ENCODE measurements at regions not wholly inside any gene's neighbourhood (a gene's known extent, or its start where the extent isn't known, plus 50 kb on each side); places are given as distances from the start of the nearest gene placed in this dataset.

DNA sequence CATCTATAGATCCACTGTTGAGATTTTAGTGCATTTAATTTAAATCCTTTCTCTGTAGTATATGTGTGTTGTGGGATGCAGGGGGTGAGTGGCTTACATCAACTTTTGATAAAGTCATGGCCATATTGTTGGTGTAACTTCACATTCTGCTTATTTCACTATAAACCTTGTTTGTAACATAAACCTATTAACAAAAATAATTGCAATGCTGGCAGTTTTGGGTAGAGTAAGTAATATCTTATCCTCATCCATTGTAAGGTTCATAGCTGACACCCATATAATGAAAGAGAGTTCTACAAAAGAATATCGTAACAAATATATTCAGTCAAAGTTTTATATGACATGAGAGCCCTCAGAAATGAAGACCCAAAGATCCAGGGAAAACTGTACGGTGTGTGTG lies 601.7 kb upstream of the ANO3 start:
- no peaks in the 10 kb centered on the region for H3K9me2 ChIP-seq (ENCODE audit: insufficient read depth, low read length)
- DNase-seq (ENCODE audit: low spot score) = no peak
- no peak overlapping the region for H3K4me3 ChIP-seq (ENCODE audit: low read depth, low read length, poor library complexity, severe bottlenecking)
- no peaks in the 10 kb centered on the region for H3K4me1 ChIP-seq (ENCODE audit: insufficient read depth, low read length, poor library complexity, severe bottlenecking)
- no peaks in the 10 kb centered on the region for H3K9me3 ChIP-seq (ENCODE audit: low read length)
- TF ChIP-seq, protein P1, sequence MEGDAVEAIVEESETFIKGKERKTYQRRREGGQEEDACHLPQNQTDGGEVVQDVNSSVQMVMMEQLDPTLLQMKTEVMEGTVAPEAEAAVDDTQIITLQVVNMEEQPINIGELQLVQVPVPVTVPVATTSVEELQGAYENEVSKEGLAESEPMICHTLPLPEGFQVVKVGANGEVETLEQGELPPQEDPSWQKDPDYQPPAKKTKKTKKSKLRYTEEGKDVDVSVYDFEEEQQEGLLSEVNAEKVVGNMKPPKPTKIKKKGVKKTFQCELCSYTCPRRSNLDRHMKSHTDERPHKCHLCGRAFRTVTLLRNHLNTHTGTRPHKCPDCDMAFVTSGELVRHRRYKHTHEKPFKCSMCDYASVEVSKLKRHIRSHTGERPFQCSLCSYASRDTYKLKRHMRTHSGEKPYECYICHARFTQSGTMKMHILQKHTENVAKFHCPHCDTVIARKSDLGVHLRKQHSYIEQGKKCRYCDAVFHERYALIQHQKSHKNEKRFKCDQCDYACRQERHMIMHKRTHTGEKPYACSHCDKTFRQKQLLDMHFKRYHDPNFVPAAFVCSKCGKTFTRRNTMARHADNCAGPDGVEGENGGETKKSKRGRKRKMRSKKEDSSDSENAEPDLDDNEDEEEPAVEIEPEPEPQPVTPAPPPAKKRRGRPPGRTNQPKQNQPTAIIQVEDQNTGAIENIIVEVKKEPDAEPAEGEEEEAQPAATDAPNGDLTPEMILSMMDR (conservative IDR thresholded peaks at IDR 0.05; ENCODE audit: low read length) = no peak
- TF ChIP-seq EZH2phosphoT487 (IDR thresholded peaks at IDR 0.05; ENCODE audit: borderline replicate concordance, low read depth, low read length) = no peak
- no peaks in the 10 kb centered on the region for H3K79me2 ChIP-seq (ENCODE audit: insufficient read depth, low read depth, low read length)
- intact Hi-C loops (cut with micrococcal nuclease; ENCODE audit: unreplicated experiment) = no loop called here
- H3K36me3 ChIP-seq (ENCODE audit: insufficient read depth, low read length) = no peaks in the 10 kb centered on the region
- CTCF ChIA-PET (ENCODE audit: unreplicated experiment) = no interaction called here
- no peak overlapping the region for H3K27ac ChIP-seq (ENCODE audit: low read depth, low read length, poor library complexity, severe bottlenecking)
- H3K4me2 ChIP-seq (ENCODE audit: low read length) = no peak overlapping the region
- BruUV-seq (replicated peaks) = no TSS peak
- no peak overlapping the region for H2AFZ ChIP-seq (ENCODE audit: low read length)
- POLR2A ChIA-PET = no interaction called here
- H4K20me1 ChIP-seq (ENCODE audit: insufficient read depth, low read length) = no peaks in the 10 kb centered on the region

DNA sequence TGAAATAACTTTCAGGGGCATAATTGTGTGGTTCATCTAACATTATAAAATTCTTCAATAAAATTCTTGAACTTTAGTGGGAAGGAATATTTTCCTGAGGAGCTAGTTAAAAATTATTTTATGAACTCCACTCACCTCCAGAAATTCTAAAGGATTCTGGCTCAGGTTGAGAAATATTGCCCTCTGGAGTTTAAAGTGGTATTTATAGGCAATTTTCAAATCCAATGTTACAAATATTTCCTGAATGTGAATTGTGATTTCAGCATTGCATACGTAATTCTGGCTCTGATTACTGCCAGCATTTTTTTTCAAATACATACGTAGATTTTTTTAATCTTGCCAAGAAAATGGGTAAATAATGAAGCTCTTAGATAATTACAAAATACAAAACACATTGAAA lies 598.2 kb upstream of the ANO3 start:
- Histone ChIP-seq H3K4me3 (ENCODE audit: low read depth, low read length, poor library complexity, severe bottlenecking) (no peak overlapping the region), H2AFZ (ENCODE audit: low read length) (no peak overlapping the region), H3K9me3 (ENCODE audit: low read length) (no peaks in the 10 kb centered on the region), H3K36me3 (ENCODE audit: insufficient read depth, low read length) (no peaks in the 10 kb centered on the region), H4K20me1 (ENCODE audit: insufficient read depth, low read length) (no peaks in the 10 kb centered on the region), H3K4me1 (ENCODE audit: insufficient read depth, low read length, poor library complexity, severe bottlenecking) (no peaks in the 10 kb centered on the region), H3K4me2 (ENCODE audit: low read length) (no peak overlapping the region), H3K79me2 (ENCODE audit: insufficient read depth, low read depth, low read length) (no peaks in the 10 kb centered on the region), H3K9me2 (ENCODE audit: insufficient read depth, low read length) (no peaks in the 10 kb centered on the region), H3K27ac (ENCODE audit: low read depth, low read length, poor library complexity, severe bottlenecking) (no peak overlapping the region)
- ChIA-PET CTCF (ENCODE audit: unreplicated experiment) (no interaction called here), POLR2A (interaction anchor here (0.6 to 0.7 kb wide), 2 partner anchors 16 to 533 kb away, joined by 3 read pairs; no protein-coding TSS in a partner anchor)
- TF ChIP-seq, protein P1 (conservative IDR thresholded peaks at IDR 0.05; ENCODE audit: low read length) = peak; percentile 61
- TF ChIP-seq EZH2phosphoT487 (IDR thresholded peaks at IDR 0.05; ENCODE audit: borderline replicate concordance, low read depth, low read length) = no peak
- intact Hi-C loops (cut with micrococcal nuclease; ENCODE audit: unreplicated experiment) = no loop called here
- BruUV-seq (replicated peaks) = no TSS peak
- DNase-seq (ENCODE audit: low spot score) = no peak

DNA sequence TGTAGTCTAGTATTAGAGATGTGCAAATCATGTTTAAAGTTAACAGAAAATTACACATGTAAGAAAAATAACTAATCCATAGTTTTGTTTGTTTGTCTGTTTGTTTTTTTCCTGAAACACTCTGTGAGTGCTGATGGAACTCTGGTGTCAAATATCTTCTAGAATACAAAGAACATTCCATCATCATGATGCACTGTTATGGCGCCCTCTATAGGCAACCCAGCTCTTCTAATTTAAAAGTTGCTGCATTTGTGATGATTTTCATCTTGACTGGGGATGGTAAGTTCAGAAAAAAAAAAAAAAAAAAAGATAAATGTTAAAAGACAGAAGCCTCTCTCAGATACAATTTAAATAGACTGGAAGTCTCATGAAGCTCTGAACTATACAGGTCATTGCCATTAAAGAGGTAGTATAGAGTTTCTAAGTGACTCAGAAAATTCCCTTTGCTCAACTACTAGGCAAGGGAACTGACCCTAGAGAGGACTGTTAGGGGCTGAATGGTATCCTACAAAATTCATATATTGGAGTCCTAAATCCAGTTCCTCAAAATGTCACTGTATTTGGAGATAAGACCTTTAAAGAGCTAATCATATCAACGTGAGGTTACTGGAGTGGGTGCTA lies 597.2 kb upstream of the ANO3 start:
- no TSS peak for BruUV-seq (replicated peaks)
- TF ChIP-seq, protein P1 (conservative IDR thresholded peaks at IDR 0.05; ENCODE audit: low read length) = peak; percentile 75
- TF ChIP-seq EZH2phosphoT487 (IDR thresholded peaks at IDR 0.05; ENCODE audit: borderline replicate concordance, low read depth, low read length) = no peak

More for the DNA sequence above, 597.2 kb upstream of the ANO3 start:
- Histone ChIP-seq H2AFZ (ENCODE audit: low read length) (no peak overlapping the region), H3K4me3 (ENCODE audit: low read depth, low read length, poor library complexity, severe bottlenecking) (no peak overlapping the region), H4K20me1 (ENCODE audit: insufficient read depth, low read length) (no peaks in the 10 kb centered on the region), H3K79me2 (ENCODE audit: insufficient read depth, low read depth, low read length) (no peaks in the 10 kb centered on the region), H3K27ac (ENCODE audit: low read depth, low read length, poor library complexity, severe bottlenecking) (no peak overlapping the region), H3K9me2 (ENCODE audit: insufficient read depth, low read length) (no peaks in the 10 kb centered on the region), H3K9me3 (ENCODE audit: low read length) (no peaks in the 10 kb centered on the region), H3K4me2 (ENCODE audit: low read length) (no peak overlapping the region), H3K4me1 (ENCODE audit: insufficient read depth, low read length, poor library complexity, severe bottlenecking) (no peaks in the 10 kb centered on the region), H3K36me3 (ENCODE audit: insufficient read depth, low read length) (no peaks in the 10 kb centered on the region)
- intact Hi-C loops (cut with micrococcal nuclease; ENCODE audit: unreplicated experiment) = no loop called here
- POLR2A ChIA-PET = interaction anchor here (0.5 to 0.6 kb wide), 4 partner anchors 64 to 210 kb away, joined by 4 to 5 read pairs (median 4); no protein-coding TSS in a partner anchor
- CTCF ChIA-PET (ENCODE audit: unreplicated experiment) = no interaction called here
- peak; percentile 17 for DNase-seq (ENCODE audit: low spot score)
